ENCODE measurements at regions not wholly inside any gene's neighbourhood (a gene's known extent, or its start where the extent isn't known, plus 50 kb on each side); places are given as distances from the start of the nearest gene placed in this dataset.
A peak's percentile ranks its signal among the peaks of the same experiment; 100 is the strongest.

- H3K9me3 Mint-ChIP-seq: peaks cover 6% of the 10 kb centered on the region
- no peak overlapping the region for H3K4me3 Mint-ChIP-seq
- ATAC-seq (replicated peaks): no peak
- no peak overlapping the region for H3K27ac Mint-ChIP-seq
- no peaks in the 10 kb centered on the region for H3K36me3 Mint-ChIP-seq (ENCODE audit: low read depth)
- H3K27me3 Mint-ChIP-seq: peaks cover 20% of the 10 kb centered on the region
- no peaks in the 10 kb centered on the region for H3K4me1 Mint-ChIP-seq
Measured at GRCh38 chr3:40764747-40765146, 240.0 kb downstream of the ZNF621 start.

- Mint-ChIP-seq H3K9me3 (no peaks in the 10 kb centered on the region), H3K27me3 (peaks cover 12% of the 10 kb centered on the region), H3K4me3 (no peak overlapping the region), H3K36me3 (ENCODE audit: low read depth) (no peaks in the 10 kb centered on the region), H3K27ac (no peak overlapping the region), H3K4me1 (no peaks in the 10 kb centered on the region)
- ATAC-seq (replicated peaks): peak; percentile 66
Measured at GRCh38 chr3:40765884-40766283, 241.1 kb downstream of the ZNF621 start.

GRCh38 chr3:40766396-40766795 is 241.6 kb downstream of the ZNF621 start:
- H3K4me3 Mint-ChIP-seq: no peak overlapping the region

GRCh38 chr3:40768046-40768445 is 243.3 kb downstream of the ZNF621 start:
- H3K4me3 Mint-ChIP-seq: no peak overlapping the region
- no peaks in the 10 kb centered on the region for H3K9me3 Mint-ChIP-seq
- peaks cover 11% of the 10 kb centered on the region for H3K27me3 Mint-ChIP-seq
- no peak for ATAC-seq (replicated peaks)
- H3K36me3 Mint-ChIP-seq (ENCODE audit: low read depth): no peaks in the 10 kb centered on the region
- H3K4me1 Mint-ChIP-seq: no peaks in the 10 kb centered on the region
- H3K27ac Mint-ChIP-seq: no peak overlapping the region

More at GRCh38 chr3:40766396-40766795, 241.6 kb downstream of the ZNF621 start:
- H3K4me1 Mint-ChIP-seq: no peaks in the 10 kb centered on the region
- ATAC-seq (replicated peaks): no peak
- no peaks in the 10 kb centered on the region for H3K36me3 Mint-ChIP-seq (ENCODE audit: low read depth)
- H3K27ac Mint-ChIP-seq: no peak overlapping the region
- peaks cover 10% of the 10 kb centered on the region for H3K27me3 Mint-ChIP-seq
- no peaks in the 10 kb centered on the region for H3K9me3 Mint-ChIP-seq

- no peak for ATAC-seq (replicated peaks)
- Mint-ChIP-seq H3K27me3 (peaks cover 11% of the 10 kb centered on the region), H3K9me3 (no peaks in the 10 kb centered on the region), H3K27ac (no peak overlapping the region), H3K4me1 (no peaks in the 10 kb centered on the region), H3K36me3 (ENCODE audit: low read depth) (no peaks in the 10 kb centered on the region), H3K4me3 (no peak overlapping the region)
Measured at GRCh38 chr3:40768536-40768935, 243.8 kb downstream of the ZNF621 start.

- no peaks in the 10 kb centered on the region for H3K9me3 Mint-ChIP-seq
- peak; percentile 23 for ATAC-seq (replicated peaks)
- no peaks in the 10 kb centered on the region for H3K36me3 Mint-ChIP-seq (ENCODE audit: low read depth)
- no peak overlapping the region for H3K4me3 Mint-ChIP-seq
- H3K4me1 Mint-ChIP-seq: no peaks in the 10 kb centered on the region
- no peak overlapping the region for H3K27ac Mint-ChIP-seq
- H3K27me3 Mint-ChIP-seq: peaks cover 8% of the 10 kb centered on the region
Measured at GRCh38 chr3:40770061-40770460, 245.3 kb downstream of the ZNF621 start.

- H3K4me3 Mint-ChIP-seq: no peak overlapping the region
- H3K27me3 Mint-ChIP-seq: peaks cover 11% of the 10 kb centered on the region
- no peaks in the 10 kb centered on the region for H3K36me3 Mint-ChIP-seq (ENCODE audit: low read depth)
- no peak for ATAC-seq (replicated peaks)
- H3K4me1 Mint-ChIP-seq: no peaks in the 10 kb centered on the region
- H3K27ac Mint-ChIP-seq: no peak overlapping the region
- H3K9me3 Mint-ChIP-seq: no peaks in the 10 kb centered on the region
Measured at GRCh38 chr3:40771112-40771511, 246.4 kb downstream of the ZNF621 start.

GRCh38 chr3:40779039-40779438 is 254.3 kb downstream of the ZNF621 start:
- no peaks in the 10 kb centered on the region for H3K4me1 Mint-ChIP-seq
- no peaks in the 10 kb centered on the region for H3K9me3 Mint-ChIP-seq
- no peak overlapping the region for H3K4me3 Mint-ChIP-seq
- no peaks in the 10 kb centered on the region for H3K36me3 Mint-ChIP-seq (ENCODE audit: low read depth)
- no peak for ATAC-seq (replicated peaks)
- peaks cover 14% of the 10 kb centered on the region for H3K27me3 Mint-ChIP-seq
- H3K27ac Mint-ChIP-seq: no peak overlapping the region

- H3K4me1 Mint-ChIP-seq: no peaks in the 10 kb centered on the region
- H3K9me3 Mint-ChIP-seq: peaks cover under 1% of the 10 kb centered on the region
- no peak overlapping the region for H3K27ac Mint-ChIP-seq
- no peaks in the 10 kb centered on the region for H3K36me3 Mint-ChIP-seq (ENCODE audit: low read depth)
- no peak overlapping the region for H3K4me3 Mint-ChIP-seq
- peaks cover 18% of the 10 kb centered on the region for H3K27me3 Mint-ChIP-seq
- ATAC-seq (replicated peaks): no peak
Measured at GRCh38 chr3:40780291-40780924, 255.6 kb downstream of the ZNF621 start.

GRCh38 chr3:40780925-40781406 is 256.2 kb downstream of the ZNF621 start:
- H3K4me3 Mint-ChIP-seq: no peak overlapping the region

GRCh38 chr3:40782111-40782721 is 257.5 kb downstream of the ZNF621 start:
- no peak overlapping the region for H3K27ac Mint-ChIP-seq
- no peaks in the 10 kb centered on the region for H3K36me3 Mint-ChIP-seq (ENCODE audit: low read depth)
- no peak overlapping the region for H3K4me3 Mint-ChIP-seq
- ATAC-seq (replicated peaks): peak; percentile 35
- H3K27me3 Mint-ChIP-seq: peaks cover 20% of the 10 kb centered on the region
- H3K4me1 Mint-ChIP-seq: no peaks in the 10 kb centered on the region
- peaks cover 11% of the 10 kb centered on the region for H3K9me3 Mint-ChIP-seq

More at GRCh38 chr3:40780925-40781406, 256.2 kb downstream of the ZNF621 start:
- H3K4me1 Mint-ChIP-seq: no peaks in the 10 kb centered on the region
- no peaks in the 10 kb centered on the region for H3K36me3 Mint-ChIP-seq (ENCODE audit: low read depth)
- H3K9me3 Mint-ChIP-seq: peaks cover 5% of the 10 kb centered on the region
- no peak overlapping the region for H3K27ac Mint-ChIP-seq
- H3K27me3 Mint-ChIP-seq: peaks cover 20% of the 10 kb centered on the region
- no peak for ATAC-seq (replicated peaks)

GRCh38 chr3:40790746-40791145 is 266.0 kb downstream of the ZNF621 start:
- peaks cover 31% of the 10 kb centered on the region for H3K27me3 Mint-ChIP-seq
- H3K4me3 Mint-ChIP-seq: no peak overlapping the region
- H3K36me3 Mint-ChIP-seq (ENCODE audit: low read depth): no peaks in the 10 kb centered on the region
- ATAC-seq (replicated peaks): no peak
- no peaks in the 10 kb centered on the region for H3K4me1 Mint-ChIP-seq
- peaks cover 7% of the 10 kb centered on the region for H3K9me3 Mint-ChIP-seq
- H3K27ac Mint-ChIP-seq: no peak overlapping the region

- no peaks in the 10 kb centered on the region for H3K36me3 Mint-ChIP-seq (ENCODE audit: low read depth)
- ATAC-seq (replicated peaks): no peak
- no peaks in the 10 kb centered on the region for H3K9me3 Mint-ChIP-seq
- H3K27ac Mint-ChIP-seq: no peak overlapping the region
- no peaks in the 10 kb centered on the region for H3K4me1 Mint-ChIP-seq
- no peak overlapping the region for H3K4me3 Mint-ChIP-seq
- H3K27me3 Mint-ChIP-seq: peaks cover 27% of the 10 kb centered on the region
Measured at GRCh38 chr3:40793730-40794129, 269.0 kb downstream of the ZNF621 start.

GRCh38 chr3:40800343-40800742 is 275.6 kb downstream of the ZNF621 start:
- Mint-ChIP-seq H3K9me3 (no peaks in the 10 kb centered on the region), H3K4me1 (no peaks in the 10 kb centered on the region), H3K27me3 (peaks cover 11% of the 10 kb centered on the region), H3K36me3 (ENCODE audit: low read depth) (no peaks in the 10 kb centered on the region), H3K4me3 (no peak overlapping the region), H3K27ac (no peak overlapping the region)
- ATAC-seq (replicated peaks): no peak

GRCh38 chr3:40801284-40801741 is 276.6 kb downstream of the ZNF621 start:
- Mint-ChIP-seq H3K4me1 (no peaks in the 10 kb centered on the region), H3K27ac (no peak overlapping the region)

More at GRCh38 chr3:40801284-40801741, 276.6 kb downstream of the ZNF621 start:
- peaks cover 11% of the 10 kb centered on the region for H3K27me3 Mint-ChIP-seq
- ATAC-seq (replicated peaks): no peak
- no peak overlapping the region for H3K4me3 Mint-ChIP-seq
- H3K36me3 Mint-ChIP-seq (ENCODE audit: low read depth): no peaks in the 10 kb centered on the region
- no peaks in the 10 kb centered on the region for H3K9me3 Mint-ChIP-seq
